Erythroblast (primary cell): ENCODE measurements at regions not wholly inside any gene's neighbourhood (a gene's known extent, or its start where the extent isn't known, plus 50 kb on each side); places are given as distances from the start of the nearest gene placed in this dataset.

Experiments
- GATA1 ChIP-seq: IDR thresholded peaks from 2 replicates; pipeline ENCODE4 v1.6.1; 2011; ENCODE audit warnings: low read depth, mild to moderate bottlenecking, control low read depth, low read length, moderate library complexity
- POLR2A ChIP-seq: IDR thresholded peaks from 2 replicates; pipeline ENCODE4 v1.6.1; 2011; ENCODE audit warnings: mild to moderate bottlenecking, low read length

GRCh38 chr7:145064114-145064513 is 228.3 kb upstream of the TPK1 start:
- TF ChIP-seq POLR2A (no peak), GATA1 (no peak)
